ENCODE measurements at regions not wholly inside any gene's neighbourhood (a gene's known extent, or its start where the extent isn't known, plus 50 kb on each side); places are given as distances from the start of the nearest gene placed in this dataset.

- no peak for TF ChIP-seq CTCF (IDR thresholded peaks at IDR 0.05)
- H3K36me3 ChIP-seq (ENCODE audit: low read depth) = no peaks in the 10 kb centered on the region
- H3K9me3 ChIP-seq = no peaks in the 10 kb centered on the region
- intact Hi-C loops (cut with DNase I, micrococcal nuclease) = no loop called here
- DNase-seq (no peak), ATAC-seq (no peak)
- H3K4me1 ChIP-seq (ENCODE audit: low read depth) = no peaks in the 10 kb centered on the region
- no peak overlapping the region for H3K4me3 ChIP-seq
Measured at GRCh38 chr18:77862066-77862757, 612.6 kb downstream of the GALR1 start.

- no peak for TF ChIP-seq CTCF (IDR thresholded peaks at IDR 0.05)
- Histone ChIP-seq H3K36me3 (ENCODE audit: low read depth) (no peaks in the 10 kb centered on the region), H3K4me1 (ENCODE audit: low read depth) (no peaks in the 10 kb centered on the region), H3K9me3 (no peaks in the 10 kb centered on the region), H3K4me3 (no peak overlapping the region)
- intact Hi-C loops (cut with DNase I, micrococcal nuclease) = no loop called here
- no peak for ATAC-seq
- no peak for DNase-seq
Measured at GRCh38 chr18:77865853-77866252, 616.2 kb downstream of the GALR1 start.

GRCh38 chr18:77866351-77866750 lies 616.7 kb downstream of the GALR1 start:
- Histone ChIP-seq H3K36me3 (ENCODE audit: low read depth) (no peaks in the 10 kb centered on the region), H3K4me1 (ENCODE audit: low read depth) (no peaks in the 10 kb centered on the region), H3K4me3 (no peak overlapping the region), H3K9me3 (no peaks in the 10 kb centered on the region)
- TF ChIP-seq CTCF (IDR thresholded peaks at IDR 0.05) = no peak
- DNase-seq = no peak
- ATAC-seq = no peak
- intact Hi-C loops (cut with DNase I, micrococcal nuclease) = no loop called here

GRCh38 chr18:77870199-77870598 lies 620.6 kb downstream of the GALR1 start:
- no peak for ATAC-seq

GRCh38 chr18:77870894-77871293 lies 621.2 kb downstream of the GALR1 start:
- H3K9me3 ChIP-seq = no peaks in the 10 kb centered on the region
- H3K36me3 ChIP-seq (ENCODE audit: low read depth) = no peaks in the 10 kb centered on the region
- H3K4me1 ChIP-seq (ENCODE audit: low read depth) = no peaks in the 10 kb centered on the region
- H3K4me3 ChIP-seq = no peak overlapping the region
- intact Hi-C loops (cut with DNase I, micrococcal nuclease) = no loop called here
- DNase-seq = no peak
- no peak for TF ChIP-seq CTCF (IDR thresholded peaks at IDR 0.05)
- ATAC-seq = no peak

More at GRCh38 chr18:77870199-77870598, 620.6 kb downstream of the GALR1 start:
- H3K4me3 ChIP-seq = no peak overlapping the region
- no peak for DNase-seq
- no peaks in the 10 kb centered on the region for H3K36me3 ChIP-seq (ENCODE audit: low read depth)
- H3K9me3 ChIP-seq = no peaks in the 10 kb centered on the region
- no peak for TF ChIP-seq CTCF (IDR thresholded peaks at IDR 0.05)
- intact Hi-C loops (cut with DNase I, micrococcal nuclease) = no loop called here
- H3K4me1 ChIP-seq (ENCODE audit: low read depth) = no peaks in the 10 kb centered on the region

GRCh38 chr18:77872166-77872565 lies 622.5 kb downstream of the GALR1 start:
- intact Hi-C loops (cut with DNase I, micrococcal nuclease) = no loop called here
- DNase-seq (no peak), ATAC-seq (no peak)
- Histone ChIP-seq H3K9me3 (no peaks in the 10 kb centered on the region), H3K4me1 (ENCODE audit: low read depth) (no peaks in the 10 kb centered on the region), H3K4me3 (no peak overlapping the region), H3K36me3 (ENCODE audit: low read depth) (no peaks in the 10 kb centered on the region)
- no peak for TF ChIP-seq CTCF (IDR thresholded peaks at IDR 0.05)
